Ishikawa (cell line): ENCODE measurements at regions not wholly inside any gene's neighbourhood (a gene's known extent, or its start where the extent isn't known, plus 50 kb on each side); places are given as distances from the start of the nearest gene placed in this dataset.

ENCODE experiments used
- CEBPB ChIP-seq: IDR thresholded peaks from 2 replicates; pipeline ENCODE4 v1.6.1; 2012
- CREB1 ChIP-seq: IDR thresholded peaks from 2 replicates; pipeline ENCODE4 v1.6.1; 2012; ENCODE audit warnings: low read depth
- EGR1 ChIP-seq: IDR thresholded peaks from 2 replicates; pipeline ENCODE4 v1.6.1; 2012
- EP300 ChIP-seq: IDR thresholded peaks from 2 replicates; pipeline ENCODE4 v1.6.1; 2012; ENCODE audit warnings: borderline replicate concordance
- FOXM1 ChIP-seq: IDR thresholded peaks from 2 replicates; pipeline ENCODE4 v1.6.1; 2012; ENCODE audit warnings: low read depth, borderline replicate concordance
- NFIC ChIP-seq: IDR thresholded peaks from 2 replicates; pipeline ENCODE4 v1.6.1; 2012
- RAD21 ChIP-seq: IDR thresholded peaks from 2 replicates; pipeline ENCODE4 v1.6.1; 2012; ENCODE audit warnings: low read depth
- TAF1 ChIP-seq: IDR thresholded peaks from 2 replicates; pipeline ENCODE4 v1.6.1; 2012; ENCODE audit warnings: low read depth, mild to moderate bottlenecking
- TCF12 ChIP-seq: IDR thresholded peaks from 2 replicates; pipeline ENCODE4 v1.6.1; 2012; ENCODE audit warnings: low read depth
- TEAD4 ChIP-seq: IDR thresholded peaks from 2 replicates; pipeline ENCODE4 v1.6.1; 2012
- YY1 ChIP-seq: IDR thresholded peaks from 2 replicates; pipeline ENCODE4 v1.6.1; 2012; ENCODE audit warnings: low read depth
- ZBTB7A ChIP-seq: IDR thresholded peaks from 2 replicates; pipeline ENCODE4 v1.6.1; 2012; ENCODE audit warnings: low read depth
- TF ChIP-seq, protein P1 (sequence below): IDR thresholded peaks from 2 replicates; pipeline ENCODE4 v1.6.1; 2012
- TF ChIP-seq, protein P2 (sequence below): IDR thresholded peaks from 2 replicates; pipeline ENCODE4 v1.6.1; 2012
- TF ChIP-seq, protein P3 (sequence below): IDR thresholded peaks from 2 replicates; pipeline ENCODE4 v1.6.1; 2012; ENCODE audit warnings: low read depth, mild to moderate bottlenecking

GRCh38 chr7:68509603-68510002, 1088.7 kb upstream of the AUTS2 start:
- TF ChIP-seq, protein P1, sequence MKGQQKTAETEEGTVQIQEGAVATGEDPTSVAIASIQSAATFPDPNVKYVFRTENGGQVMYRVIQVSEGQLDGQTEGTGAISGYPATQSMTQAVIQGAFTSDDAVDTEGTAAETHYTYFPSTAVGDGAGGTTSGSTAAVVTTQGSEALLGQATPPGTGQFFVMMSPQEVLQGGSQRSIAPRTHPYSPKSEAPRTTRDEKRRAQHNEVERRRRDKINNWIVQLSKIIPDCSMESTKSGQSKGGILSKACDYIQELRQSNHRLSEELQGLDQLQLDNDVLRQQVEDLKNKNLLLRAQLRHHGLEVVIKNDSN, result no peak
- TF ChIP-seq NFIC (no peak), ZBTB7A (no peak), EGR1 (no peak), YY1 (no peak)

DNA sequence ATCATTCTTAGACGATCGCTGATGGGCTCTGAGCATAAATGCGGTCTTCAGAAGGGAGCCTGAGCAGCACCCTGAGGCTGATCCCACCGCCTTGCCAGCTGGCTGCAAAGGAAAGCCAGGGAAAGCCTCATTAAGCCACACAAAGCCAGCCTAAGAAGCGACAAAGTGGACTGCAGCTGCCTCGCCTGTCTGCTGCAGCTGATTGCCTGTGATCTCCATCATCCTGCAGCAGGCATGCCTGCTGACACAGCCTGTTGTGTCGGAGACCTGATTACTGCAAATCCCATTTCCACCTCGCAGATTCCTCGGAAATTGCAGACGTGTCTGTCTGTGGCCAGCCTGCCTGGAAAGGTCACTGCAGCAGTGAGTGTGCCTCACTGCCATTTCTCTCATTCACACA, 1087.0 kb upstream of the AUTS2 start:
- TF ChIP-seq EP300 (no peak), TAF1 (no peak), TCF12 (no peak), CEBPB (no peak), FOXM1 (no peak), RAD21 (no peak), TEAD4 (no peak), CREB1 (no peak)

DNA sequence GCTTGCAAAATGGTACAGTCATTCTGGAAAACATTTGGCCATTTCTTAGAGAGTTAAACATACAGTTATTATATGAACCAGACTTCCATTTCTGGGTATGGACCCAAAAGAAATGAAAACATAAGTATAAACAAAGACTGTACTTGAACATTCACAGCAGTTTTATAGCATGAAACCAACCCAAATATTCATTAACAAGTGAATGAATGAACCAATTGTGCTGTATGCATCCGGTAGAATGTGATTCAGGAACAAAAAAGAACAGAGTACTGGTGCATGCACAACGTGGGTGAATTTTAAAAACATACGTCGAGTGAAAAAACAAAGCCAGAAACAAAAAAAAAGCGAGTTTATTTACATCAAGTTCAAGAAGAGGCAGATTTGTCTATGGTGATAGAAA, 1085.8 kb upstream of the AUTS2 start:
- TF ChIP-seq FOXM1 (no peak), CEBPB (no peak), TAF1 (no peak), RAD21 (no peak), YY1 (no peak), ZBTB7A (no peak)
- TF ChIP-seq, protein P1, result no peak
- TF ChIP-seq, protein P2, sequence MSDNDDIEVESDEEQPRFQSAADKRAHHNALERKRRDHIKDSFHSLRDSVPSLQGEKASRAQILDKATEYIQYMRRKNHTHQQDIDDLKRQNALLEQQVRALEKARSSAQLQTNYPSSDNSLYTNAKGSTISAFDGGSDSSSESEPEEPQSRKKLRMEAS, result no peak
- TF ChIP-seq, protein P3, sequence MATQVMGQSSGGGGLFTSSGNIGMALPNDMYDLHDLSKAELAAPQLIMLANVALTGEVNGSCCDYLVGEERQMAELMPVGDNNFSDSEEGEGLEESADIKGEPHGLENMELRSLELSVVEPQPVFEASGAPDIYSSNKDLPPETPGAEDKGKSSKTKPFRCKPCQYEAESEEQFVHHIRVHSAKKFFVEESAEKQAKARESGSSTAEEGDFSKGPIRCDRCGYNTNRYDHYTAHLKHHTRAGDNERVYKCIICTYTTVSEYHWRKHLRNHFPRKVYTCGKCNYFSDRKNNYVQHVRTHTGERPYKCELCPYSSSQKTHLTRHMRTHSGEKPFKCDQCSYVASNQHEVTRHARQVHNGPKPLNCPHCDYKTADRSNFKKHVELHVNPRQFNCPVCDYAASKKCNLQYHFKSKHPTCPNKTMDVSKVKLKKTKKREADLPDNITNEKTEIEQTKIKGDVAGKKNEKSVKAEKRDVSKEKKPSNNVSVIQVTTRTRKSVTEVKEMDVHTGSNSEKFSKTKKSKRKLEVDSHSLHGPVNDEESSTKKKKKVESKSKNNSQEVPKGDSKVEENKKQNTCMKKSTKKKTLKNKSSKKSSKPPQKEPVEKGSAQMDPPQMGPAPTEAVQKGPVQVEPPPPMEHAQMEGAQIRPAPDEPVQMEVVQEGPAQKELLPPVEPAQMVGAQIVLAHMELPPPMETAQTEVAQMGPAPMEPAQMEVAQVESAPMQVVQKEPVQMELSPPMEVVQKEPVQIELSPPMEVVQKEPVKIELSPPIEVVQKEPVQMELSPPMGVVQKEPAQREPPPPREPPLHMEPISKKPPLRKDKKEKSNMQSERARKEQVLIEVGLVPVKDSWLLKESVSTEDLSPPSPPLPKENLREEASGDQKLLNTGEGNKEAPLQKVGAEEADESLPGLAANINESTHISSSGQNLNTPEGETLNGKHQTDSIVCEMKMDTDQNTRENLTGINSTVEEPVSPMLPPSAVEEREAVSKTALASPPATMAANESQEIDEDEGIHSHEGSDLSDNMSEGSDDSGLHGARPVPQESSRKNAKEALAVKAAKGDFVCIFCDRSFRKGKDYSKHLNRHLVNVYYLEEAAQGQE, result no peak

DNA sequence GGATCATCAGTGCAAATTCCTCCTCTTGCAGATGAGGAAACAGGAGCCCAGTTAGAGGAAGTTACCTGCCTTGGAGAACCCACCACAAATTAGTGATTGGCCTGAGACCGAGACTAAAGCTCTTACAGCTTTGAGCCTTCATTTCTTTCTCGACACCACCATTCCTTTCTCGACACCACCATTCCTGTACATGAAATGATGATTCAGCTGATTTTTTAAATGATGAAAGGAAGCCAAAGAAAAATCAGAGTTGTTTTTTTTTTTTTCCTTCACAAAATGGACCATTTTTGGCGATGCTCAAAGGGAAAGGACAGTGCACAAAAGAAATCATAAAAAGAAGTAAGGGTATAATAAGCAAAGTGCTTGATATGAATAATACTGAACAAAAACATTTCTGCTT, 1080.2 kb upstream of the AUTS2 start:
- no peak for TF ChIP-seq TCF12
- TF ChIP-seq CREB1, result no peak
- no peak for TF ChIP-seq FOXM1
- TF ChIP-seq NFIC, result no peak
- no peak for TF ChIP-seq CEBPB
- TF ChIP-seq, protein P3, result no peak
- TF ChIP-seq RAD21, result no peak
- no peak for TF ChIP-seq EGR1

GRCh38 chr7:68524126-68524525, 1074.1 kb upstream of the AUTS2 start:
- TF ChIP-seq, protein P2, result no peak
- TF ChIP-seq, protein P3, result no peak
- TF ChIP-seq CREB1 (no peak), TEAD4 (no peak), ZBTB7A (no peak)

- TF ChIP-seq CREB1 (no peak), EGR1 (no peak), RAD21 (no peak), TEAD4 (no peak), ZBTB7A (no peak), TAF1 (no peak), EP300 (no peak), FOXM1 (no peak), NFIC (no peak), TCF12 (no peak), YY1 (no peak), CEBPB (no peak)
- TF ChIP-seq, protein P3, result no peak
- TF ChIP-seq, protein P1, result no peak
- TF ChIP-seq, protein P2, result no peak
Measured at GRCh38 chr7:68529221-68529620, 1069.1 kb upstream of the AUTS2 start.
